Uterus (tissue), 3 donors: ENCODE measurements at regions not wholly inside any gene's neighbourhood (a gene's known extent, or its start where the extent isn't known, plus 50 kb on each side); places are given as distances from the start of the nearest gene placed in this dataset.

Experiments
- DNase-seq, 2 donors: peaks; one replicate each; pipeline ENCODE4 v3.0.0-alpha.2; 2019 to 2020
- H3K27ac ChIP-seq, 2 donors: fragments of 200-600 bp; sonication (generic); 1 replicate in 1 of 2; 2 replicates in 1 of 2; pipeline ENCODE4 v1.5.1; 2016 to 2018
- H3K27me3 ChIP-seq, 2 donors: fragments of 200-600 bp; sonication (generic); one replicate each; pipeline ENCODE4 v1.5.1; 2018 to 2019; ENCODE audit warnings: control low read depth in 1 of 2
- H3K36me3 ChIP-seq, 2 donors: fragments of 200-600 bp; sonication (generic); one replicate each; pipeline ENCODE4 v1.5.1; 2019; ENCODE audit warnings: control low read depth in 1 of 2
- H3K4me1 ChIP-seq, 2 donors: fragments of 200-600 bp; sonication (generic); one replicate each; pipeline ENCODE4 v1.5.1; 2018 to 2019; ENCODE audit warnings: control low read depth in 1 of 2
- H3K4me3 ChIP-seq, 2 donors: fragments of 200-600 bp; sonication (generic); 1 replicate in 1 of 2; 2 replicates in 1 of 2; pipeline ENCODE4 v1.5.1; 2018 to 2019; ENCODE audit warnings: mild to moderate bottlenecking in 1 of 2
- H3K9me3 ChIP-seq, 2 donors: fragments of 200-600 bp; sonication (generic); one replicate each; pipeline ENCODE4 v1.5.1; 2019; ENCODE audit warnings: control low read depth in 1 of 2
- CTCF ChIP-seq, 4 experiments: fragments of 200-600 bp in 2 of 4; fragments of 450-650 bp in 2 of 4; sonication (generic) in 2 of 4; IDR thresholded peaks; one replicate each; pipeline ENCODE4 v1.5.1; 2016 to 2019; ENCODE audit warnings: antibody characterized with exemption in 4 of 4, mild to moderate bottlenecking in 2 of 4, moderate library complexity in 1 of 4
- POLR2A ChIP-seq, 2 donors: fragments of 450-650 bp; IDR thresholded peaks; one replicate each; pipeline ENCODE4 v1.6.1; 2016; ENCODE audit warnings: antibody characterized with exemption in 2 of 2, mild to moderate bottlenecking in 1 of 2, moderate library complexity in 1 of 2
- intact Hi-C: fragments of 100-400 bp; cut with DNase I; formaldehyde crosslinking; loops from one replicate; pipeline ENCODE4 v1.15.1; 2023; ENCODE audit warnings: low total_unique reads
- donor health status: DM: yes; HTN: yes; CAD: no.

DNA sequence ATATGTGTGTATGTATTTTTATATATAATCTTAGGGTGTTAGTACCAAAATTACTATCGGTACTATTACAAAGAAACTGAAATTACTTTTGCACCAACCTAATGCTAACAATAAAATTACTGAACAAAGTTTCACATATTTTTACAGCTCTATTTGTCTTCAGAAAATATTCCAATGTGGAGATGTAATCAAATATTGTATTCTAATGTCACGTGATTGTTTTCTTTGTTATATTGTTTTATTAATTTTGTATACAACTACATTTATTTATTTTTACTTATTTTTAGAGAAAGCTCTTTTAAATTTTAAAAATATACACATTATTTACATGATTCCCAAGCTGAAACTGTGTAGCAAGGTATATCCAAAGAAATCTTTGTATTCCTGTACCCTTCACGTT lies 227.1 kb upstream of the KLF12 start:
- TF ChIP-seq POLR2A (IDR thresholded peaks at IDR 0.05), result no peak
- TF ChIP-seq CTCF (IDR thresholded peaks at IDR 0.05), result no peak
- intact Hi-C loops, result no loop called here
- no peak overlapping the region for H3K27ac ChIP-seq
- H3K4me3 ChIP-seq, result no peak overlapping the region
- no peaks in the 10 kb centered on the region for H3K4me1 ChIP-seq
- H3K9me3 ChIP-seq, result no peaks in the 10 kb centered on the region
- no peaks in the 10 kb centered on the region for H3K36me3 ChIP-seq
- DNase-seq, result no peak
- no peaks in the 10 kb centered on the region for H3K27me3 ChIP-seq

DNA sequence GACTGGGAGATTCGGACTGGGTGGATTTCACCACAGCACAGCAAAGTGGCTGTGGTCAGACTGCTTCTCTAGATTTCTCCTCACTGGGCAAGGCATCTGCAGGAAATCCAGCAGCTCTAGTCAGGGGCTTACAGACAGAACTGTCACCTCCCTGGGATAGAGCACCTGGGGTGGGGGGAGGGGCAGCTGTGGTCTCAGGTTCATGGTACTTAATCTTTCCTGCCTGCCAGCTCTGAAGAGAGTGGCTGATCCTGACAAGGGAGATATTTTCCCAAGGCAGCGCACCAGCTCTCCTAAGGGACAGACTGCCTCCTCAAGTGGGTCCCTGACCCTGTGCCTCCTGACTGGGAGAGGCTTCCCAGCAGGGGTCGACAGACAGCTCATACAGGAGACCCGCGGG lies 212.8 kb upstream of the KLF12 start:
- intact Hi-C loops, result no loop called here
- Histone ChIP-seq H3K27ac (no peak overlapping the region), H3K36me3 (no peaks in the 10 kb centered on the region), H3K4me3 (no peak overlapping the region), H3K4me1 (no peaks in the 10 kb centered on the region), H3K9me3 (no peaks in the 10 kb centered on the region), H3K27me3 (no peaks in the 10 kb centered on the region)
- DNase-seq, result no peak
- TF ChIP-seq POLR2A (IDR thresholded peaks at IDR 0.05) (no peak), CTCF (IDR thresholded peaks at IDR 0.05) (no peak)

DNA sequence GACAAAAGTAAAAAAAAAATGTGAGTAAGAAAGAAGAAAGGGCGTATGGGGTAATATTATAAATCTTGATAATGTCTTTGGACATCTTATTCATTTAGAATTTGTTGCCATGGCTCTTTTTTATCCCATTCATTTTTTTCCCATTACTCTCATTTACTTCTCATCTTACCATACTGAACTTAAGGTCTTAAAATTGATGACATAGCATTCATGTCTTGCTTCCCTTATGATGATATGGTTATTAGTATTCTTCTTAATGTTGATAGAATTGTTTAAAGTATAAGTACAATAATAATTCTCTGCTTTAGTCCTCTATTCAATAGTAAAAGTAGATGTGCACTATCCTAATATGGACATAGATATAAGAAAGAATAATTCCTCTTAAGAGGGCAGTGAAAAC lies 204.1 kb upstream of the KLF12 start:
- Histone ChIP-seq H3K9me3 (no peaks in the 10 kb centered on the region), H3K4me3 (no peak overlapping the region), H3K4me1 (no peaks in the 10 kb centered on the region), H3K36me3 (no peaks in the 10 kb centered on the region), H3K27me3 (no peaks in the 10 kb centered on the region), H3K27ac (no peak overlapping the region)
- DNase-seq, result no peak
- TF ChIP-seq CTCF (IDR thresholded peaks at IDR 0.05), result no peak
- TF ChIP-seq POLR2A (IDR thresholded peaks at IDR 0.05), result no peak
- intact Hi-C loops, result no loop called here

- no peaks in the 10 kb centered on the region for H3K36me3 ChIP-seq
- no peaks in the 10 kb centered on the region for H3K27me3 ChIP-seq
- H3K4me1 ChIP-seq, result no peaks in the 10 kb centered on the region
- TF ChIP-seq POLR2A (IDR thresholded peaks at IDR 0.05) (no peak), CTCF (IDR thresholded peaks at IDR 0.05) (no peak)
- H3K9me3 ChIP-seq, result no peaks in the 10 kb centered on the region
- no peak overlapping the region for H3K4me3 ChIP-seq
- H3K27ac ChIP-seq, result no peak overlapping the region
- intact Hi-C loops, result no loop called here
- no peak for DNase-seq
Observed at GRCh38 chr13:74336546-74336945, 202.3 kb upstream of the KLF12 start.

DNA sequence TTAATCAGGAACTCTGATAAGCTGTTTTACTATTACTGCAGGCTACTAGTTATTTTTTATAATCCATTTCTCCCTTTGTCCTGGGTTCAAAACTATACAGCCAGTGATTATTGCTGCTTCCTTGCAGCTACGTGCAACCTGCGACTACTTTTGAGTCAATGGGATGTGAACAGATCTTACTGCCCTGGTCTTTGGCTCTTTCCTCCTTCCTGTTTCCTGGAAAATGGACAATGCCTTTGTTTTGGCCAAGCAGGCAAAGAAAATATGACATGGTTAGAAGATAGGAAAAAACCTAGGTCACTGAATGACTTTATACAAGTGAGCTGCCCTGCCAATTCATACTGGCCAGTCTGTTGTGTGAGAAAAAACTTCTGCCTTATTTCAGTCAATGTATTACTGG lies 201.2 kb upstream of the KLF12 start:
- no peak overlapping the region for H3K27ac ChIP-seq
- no peak overlapping the region for H3K4me3 ChIP-seq
- no peaks in the 10 kb centered on the region for H3K36me3 ChIP-seq
- no peak for DNase-seq
- intact Hi-C loops, result no loop called here
- no peaks in the 10 kb centered on the region for H3K4me1 ChIP-seq
- no peaks in the 10 kb centered on the region for H3K27me3 ChIP-seq
- TF ChIP-seq CTCF (IDR thresholded peaks at IDR 0.05) (no peak), POLR2A (IDR thresholded peaks at IDR 0.05) (no peak)
- no peaks in the 10 kb centered on the region for H3K9me3 ChIP-seq
